ENCODE measurements at regions not wholly inside any gene's neighbourhood (a gene's known extent, or its start where the extent isn't known, plus 50 kb on each side); places are given as distances from the start of the nearest gene placed in this dataset.

DNA sequence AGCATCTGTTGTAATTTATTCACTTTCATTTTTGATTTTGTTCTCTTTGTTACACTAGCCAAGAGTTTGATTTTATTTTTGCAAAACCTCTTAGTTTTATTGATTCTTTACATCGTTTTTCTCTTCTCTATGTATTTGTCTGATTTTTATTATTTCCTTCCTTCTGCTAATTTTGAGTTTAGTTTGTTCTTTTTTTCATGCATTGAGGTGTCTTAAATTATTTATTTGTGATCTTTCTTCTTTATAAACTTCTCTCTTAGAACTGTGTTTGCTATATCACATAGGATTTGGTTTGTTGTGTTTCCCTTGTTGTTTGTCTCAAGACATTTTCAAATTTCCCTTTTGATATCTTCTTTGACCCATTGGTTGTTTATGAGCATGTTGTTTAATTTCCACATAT, 51.7 kb upstream of the NFKBIA start:
- H3K27ac ChIP-seq: no peak overlapping the region
- POLR2A ChIA-PET (ENCODE audit: low non-redundant PET): no interaction called here
- DNase-seq (ENCODE audit: low spot score): no peak
- CTCF ChIA-PET: no interaction called here
- TF ChIP-seq, protein P1, sequence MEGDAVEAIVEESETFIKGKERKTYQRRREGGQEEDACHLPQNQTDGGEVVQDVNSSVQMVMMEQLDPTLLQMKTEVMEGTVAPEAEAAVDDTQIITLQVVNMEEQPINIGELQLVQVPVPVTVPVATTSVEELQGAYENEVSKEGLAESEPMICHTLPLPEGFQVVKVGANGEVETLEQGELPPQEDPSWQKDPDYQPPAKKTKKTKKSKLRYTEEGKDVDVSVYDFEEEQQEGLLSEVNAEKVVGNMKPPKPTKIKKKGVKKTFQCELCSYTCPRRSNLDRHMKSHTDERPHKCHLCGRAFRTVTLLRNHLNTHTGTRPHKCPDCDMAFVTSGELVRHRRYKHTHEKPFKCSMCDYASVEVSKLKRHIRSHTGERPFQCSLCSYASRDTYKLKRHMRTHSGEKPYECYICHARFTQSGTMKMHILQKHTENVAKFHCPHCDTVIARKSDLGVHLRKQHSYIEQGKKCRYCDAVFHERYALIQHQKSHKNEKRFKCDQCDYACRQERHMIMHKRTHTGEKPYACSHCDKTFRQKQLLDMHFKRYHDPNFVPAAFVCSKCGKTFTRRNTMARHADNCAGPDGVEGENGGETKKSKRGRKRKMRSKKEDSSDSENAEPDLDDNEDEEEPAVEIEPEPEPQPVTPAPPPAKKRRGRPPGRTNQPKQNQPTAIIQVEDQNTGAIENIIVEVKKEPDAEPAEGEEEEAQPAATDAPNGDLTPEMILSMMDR (conservative IDR thresholded peaks at IDR 0.05; ENCODE audit: low read depth): no peak

DNA sequence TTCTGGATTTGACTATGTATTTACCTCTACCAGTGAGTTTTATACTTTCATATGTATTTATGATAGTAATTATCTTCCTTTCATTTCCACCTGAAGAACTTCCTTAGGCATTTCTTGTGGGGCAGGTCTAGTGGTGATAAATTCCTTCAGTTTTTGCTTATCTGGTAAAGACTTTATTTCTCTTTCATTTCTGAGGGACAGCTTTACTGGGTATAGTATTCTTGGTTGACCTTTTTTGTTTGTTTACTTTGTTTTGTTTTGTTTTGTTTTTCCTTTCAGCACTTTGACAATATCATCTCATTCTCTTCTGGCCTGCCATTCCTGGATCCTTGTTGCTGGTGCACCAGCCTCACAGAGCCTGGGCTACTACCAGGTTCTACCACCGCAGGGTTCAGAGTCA, 53.9 kb upstream of the NFKBIA start:
- TF ChIP-seq, protein P1 (conservative IDR thresholded peaks at IDR 0.05; ENCODE audit: low read depth): no peak
- DNase-seq (ENCODE audit: low spot score): no peak
- POLR2A ChIA-PET (ENCODE audit: low non-redundant PET): no interaction called here
- no peak overlapping the region for H3K27ac ChIP-seq
- CTCF ChIA-PET: no interaction called here

DNA sequence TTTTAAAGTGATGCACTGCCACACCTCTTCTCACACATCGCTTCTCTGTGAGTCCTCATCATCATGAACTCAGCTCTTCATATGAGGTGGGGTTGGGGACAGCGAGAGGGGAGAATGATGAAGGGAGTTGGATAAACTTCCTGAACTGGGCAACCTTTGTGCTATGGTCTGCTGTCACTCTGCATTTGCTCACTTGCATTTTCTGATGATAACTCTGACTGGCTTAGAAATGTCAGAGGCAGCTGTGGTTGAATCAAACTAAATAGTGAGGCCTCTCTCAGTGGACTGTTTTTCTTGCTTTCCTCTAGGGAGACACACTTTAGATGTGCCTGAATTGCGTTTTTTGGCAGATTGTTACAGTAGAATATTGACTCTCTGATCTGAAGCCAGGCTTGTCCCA, 55.2 kb upstream of the NFKBIA start:
- ChIA-PET POLR2A (ENCODE audit: low non-redundant PET) (no interaction called here), CTCF (no interaction called here)
- no peak for DNase-seq (ENCODE audit: low spot score)
- TF ChIP-seq, protein P1 (conservative IDR thresholded peaks at IDR 0.05; ENCODE audit: low read depth): no peak
- H3K27ac ChIP-seq: no peak overlapping the region

DNA sequence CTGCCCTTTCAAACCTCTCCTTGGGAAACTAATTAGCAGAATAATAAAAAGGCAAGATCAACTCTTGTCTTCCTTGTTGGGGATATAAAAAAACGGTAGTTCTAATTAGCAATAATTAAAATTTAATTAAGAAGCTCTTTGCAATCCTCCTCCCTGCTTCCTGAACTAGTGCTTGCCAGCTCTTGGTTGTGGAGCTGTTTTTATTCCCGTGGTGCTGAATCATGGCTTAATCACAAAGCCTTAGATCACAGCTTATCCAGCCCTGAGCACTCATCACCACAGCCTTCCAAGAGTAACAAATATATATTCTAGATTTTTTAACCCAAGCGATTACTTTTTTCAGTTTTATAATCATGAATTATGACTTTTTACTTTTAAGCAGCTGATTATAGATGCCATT, 63.2 kb upstream of the INSM2 start:
- TF ChIP-seq, protein P1 (conservative IDR thresholded peaks at IDR 0.05; ENCODE audit: low read depth): no peak
- ChIA-PET CTCF (interaction anchor here (0.6 kb wide), 1 partner anchor 33 kb away, joined by 4 read pairs; no protein-coding TSS in a partner anchor), POLR2A (ENCODE audit: low non-redundant PET) (no interaction called here)
- peak; percentile 14 for DNase-seq (ENCODE audit: low spot score)
- H3K27ac ChIP-seq: no peak overlapping the region

DNA sequence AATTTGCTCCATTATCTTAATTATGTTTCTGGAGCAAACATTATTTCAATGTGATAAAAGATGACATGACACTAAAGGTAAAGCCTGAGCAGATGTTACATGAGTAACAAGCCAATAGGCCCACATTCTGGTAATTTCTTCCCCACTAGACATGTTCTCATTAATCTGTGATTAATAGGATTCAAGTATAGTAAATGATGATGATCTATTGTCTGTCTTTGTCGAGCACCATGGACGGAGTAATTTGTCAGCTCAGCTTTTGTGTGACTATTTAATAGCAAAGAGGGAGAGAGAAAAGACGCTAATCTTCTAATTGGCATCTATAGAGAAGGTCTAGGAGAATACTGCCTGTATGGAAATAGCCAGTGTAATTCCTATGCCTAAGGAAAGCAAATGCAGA, 62.2 kb upstream of the INSM2 start:
- DNase-seq (ENCODE audit: low spot score): no peak
- ChIA-PET POLR2A (ENCODE audit: low non-redundant PET) (no interaction called here), CTCF (no interaction called here)
- H3K27ac ChIP-seq: no peak overlapping the region
- TF ChIP-seq, protein P1 (conservative IDR thresholded peaks at IDR 0.05; ENCODE audit: low read depth): no peak

DNA sequence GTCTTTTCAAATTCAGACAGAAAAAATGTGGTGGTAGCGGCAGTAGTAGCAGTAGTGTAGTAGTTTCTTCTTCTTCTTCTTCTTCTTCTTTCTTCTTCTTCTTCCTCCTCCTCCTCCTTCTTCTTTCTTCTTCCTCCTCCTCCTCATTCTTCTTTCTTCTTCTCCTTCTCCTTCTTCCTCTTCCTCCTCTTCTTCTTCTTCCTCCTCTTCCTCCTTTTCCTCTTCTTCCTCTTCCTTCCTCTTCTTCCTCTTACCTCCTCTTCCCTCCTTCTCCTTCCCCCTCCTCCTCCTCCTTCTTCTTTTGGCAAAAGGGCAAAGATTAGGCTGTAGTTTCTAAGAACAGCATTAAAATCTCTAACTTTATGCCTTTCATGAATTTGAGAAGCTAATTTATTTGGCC, 59.6 kb upstream of the INSM2 start:
- ChIA-PET POLR2A (ENCODE audit: low non-redundant PET) (interaction anchor here (0.6 kb wide), 1 partner anchor 132 kb away, joined by 4 read pairs; no protein-coding TSS in a partner anchor), CTCF (no interaction called here)
- TF ChIP-seq, protein P1 (conservative IDR thresholded peaks at IDR 0.05; ENCODE audit: low read depth): no peak
- no peak overlapping the region for H3K27ac ChIP-seq
- DNase-seq (ENCODE audit: low spot score): no peak

Measured in RWPE1 (cell line).